IgD-negative memory B cell (primary cell): ENCODE measurements at regions not wholly inside any gene's neighbourhood (a gene's known extent, or its start where the extent isn't known, plus 50 kb on each side); places are given as distances from the start of the nearest gene placed in this dataset.

Experiments
- H3K27ac Mint-ChIP-seq, 3 donors: one replicate each; pipeline ENCODE4 v1.8.0; 2020 to 2022; ENCODE audit warnings: mild to moderate bottlenecking in 3 of 3, mixed read lengths in 3 of 3, moderate library complexity in 1 of 3
- H3K27me3 Mint-ChIP-seq: one replicate; pipeline ENCODE4 v1.8.0; 2021; ENCODE audit warnings: mixed read lengths
- H3K36me3 Mint-ChIP-seq: one replicate; pipeline ENCODE4 v1.8.0; 2020; ENCODE audit warnings: mild to moderate bottlenecking, mixed read lengths
- H3K4me1 Mint-ChIP-seq, 3 donors: one replicate each; pipeline ENCODE4 v1.8.0; 2020 to 2022; ENCODE audit warnings: mixed read lengths in 3 of 3, mild to moderate bottlenecking in 1 of 3
- H3K4me3 Mint-ChIP-seq, 4 donors: one replicate each; pipeline ENCODE4 v1.8.0; 2020 to 2022; ENCODE audit warnings: mild to moderate bottlenecking in 4 of 4, mixed read lengths in 4 of 4, moderate library complexity in 3 of 4
- H3K9me3 Mint-ChIP-seq, 3 donors: one replicate each; pipeline ENCODE4 v1.8.0; 2020 to 2021; ENCODE audit warnings: mixed read lengths in 3 of 3, mild to moderate bottlenecking in 1 of 3

DNA sequence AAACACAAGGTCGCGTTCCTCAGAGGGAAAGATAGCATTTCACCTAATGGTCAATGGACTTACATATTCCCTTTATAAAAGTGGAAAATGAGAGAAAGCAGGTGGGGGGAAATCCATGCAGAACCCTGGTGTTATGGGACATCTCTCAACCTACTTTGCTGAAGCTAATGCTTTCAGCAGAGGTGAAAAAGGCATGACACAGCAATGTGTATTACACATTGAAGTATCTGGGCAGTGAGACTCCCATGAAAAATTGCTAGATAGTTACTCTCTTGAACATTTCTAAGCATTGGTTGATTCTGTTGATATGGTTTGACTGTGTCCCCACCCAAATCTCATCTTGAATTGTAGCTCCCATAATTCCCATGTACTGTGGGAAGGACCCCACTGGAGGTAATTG, 60.0 kb upstream of the PICALM start:
- Mint-ChIP-seq H3K4me3 (no peak overlapping the region), H3K27me3 (no peaks in the 10 kb centered on the region), H3K4me1 (peaks cover 0 to 1% (median 0%) of the 10 kb centered on the region in 3 donors), H3K9me3 (no peaks in the 10 kb centered on the region), H3K27ac (no peak overlapping the region), H3K36me3 (no peaks in the 10 kb centered on the region)

DNA sequence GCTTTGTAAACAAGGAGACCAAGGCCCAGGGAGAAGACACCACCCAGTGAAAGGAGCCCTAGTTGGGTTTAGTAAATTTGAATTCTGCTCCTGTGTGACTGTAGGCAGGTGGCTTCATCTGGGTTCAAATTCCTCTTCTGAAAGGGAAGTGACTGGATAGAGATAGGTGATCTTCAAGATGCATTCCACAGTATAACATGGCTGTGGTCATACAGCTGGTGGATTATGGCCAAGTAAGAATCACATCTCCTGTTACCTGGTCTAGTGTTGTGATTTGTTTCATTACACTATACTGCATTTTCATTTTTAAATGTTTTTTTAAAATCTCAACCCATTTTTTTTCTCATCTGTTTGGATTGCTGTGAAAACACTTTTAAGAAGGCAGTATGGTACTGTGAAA, 58.0 kb upstream of the PICALM start:
- Mint-ChIP-seq H3K27ac (no peak overlapping the region), H3K9me3 (no peaks in the 10 kb centered on the region), H3K27me3 (no peaks in the 10 kb centered on the region), H3K4me1 (peaks cover 0 to 1% (median 0%) of the 10 kb centered on the region in 3 donors), H3K36me3 (no peaks in the 10 kb centered on the region), H3K4me3 (no peak overlapping the region)

DNA sequence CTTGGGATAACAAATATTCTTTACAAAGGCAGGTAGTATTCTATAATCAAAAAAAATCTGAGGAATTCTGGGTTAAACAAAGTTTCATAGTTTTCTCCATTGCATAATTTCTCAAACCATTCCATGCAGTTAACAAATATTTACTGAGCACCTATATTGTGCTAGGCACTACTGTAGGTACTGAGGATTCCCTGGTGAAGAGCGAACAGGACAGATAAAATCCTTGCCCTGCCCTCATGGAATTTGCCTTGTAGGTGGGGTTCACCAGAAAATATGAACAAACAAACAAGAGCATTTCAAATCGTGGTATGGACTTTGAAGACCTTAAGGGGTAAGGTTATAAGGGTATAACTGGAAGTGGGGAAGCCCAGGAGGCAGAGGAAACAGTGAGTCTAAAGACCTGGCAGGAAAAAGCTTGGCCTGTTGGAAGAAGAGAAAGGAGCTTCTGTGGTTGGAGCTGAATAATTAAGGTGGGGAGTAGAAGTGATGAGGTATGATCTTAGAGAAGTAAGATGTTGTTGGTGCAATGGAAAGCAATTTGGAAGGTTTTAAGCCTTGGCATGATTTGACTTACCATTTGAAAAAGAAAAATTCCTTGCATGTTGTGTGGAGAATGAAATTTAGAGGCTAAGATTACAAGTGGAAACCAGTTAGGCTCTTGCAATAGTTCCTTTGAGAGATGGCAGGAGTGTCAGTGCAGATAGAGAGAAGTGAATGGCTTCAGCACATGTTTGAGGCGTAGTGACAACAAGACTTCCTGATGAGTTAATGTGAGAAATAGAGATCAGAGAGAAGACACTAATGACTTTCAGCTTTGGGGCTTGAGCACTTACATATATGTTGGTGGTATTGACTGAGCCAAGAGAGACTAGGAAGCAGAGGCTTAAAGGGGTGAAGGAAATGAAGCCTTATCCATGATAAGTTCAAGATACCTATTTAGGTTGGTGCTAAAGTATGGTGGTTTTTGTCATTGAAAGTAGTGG, 55.7 kb upstream of the PICALM start:
- H3K27me3 Mint-ChIP-seq: no peaks in the 10 kb centered on the region
- no peaks in the 10 kb centered on the region for H3K9me3 Mint-ChIP-seq
- no peak overlapping the region for H3K4me3 Mint-ChIP-seq
- H3K27ac Mint-ChIP-seq: no peak overlapping the region
- H3K36me3 Mint-ChIP-seq: no peaks in the 10 kb centered on the region
- H3K4me1 Mint-ChIP-seq: peaks cover 0 to 1% (median 0%) of the 10 kb centered on the region in 3 donors

DNA sequence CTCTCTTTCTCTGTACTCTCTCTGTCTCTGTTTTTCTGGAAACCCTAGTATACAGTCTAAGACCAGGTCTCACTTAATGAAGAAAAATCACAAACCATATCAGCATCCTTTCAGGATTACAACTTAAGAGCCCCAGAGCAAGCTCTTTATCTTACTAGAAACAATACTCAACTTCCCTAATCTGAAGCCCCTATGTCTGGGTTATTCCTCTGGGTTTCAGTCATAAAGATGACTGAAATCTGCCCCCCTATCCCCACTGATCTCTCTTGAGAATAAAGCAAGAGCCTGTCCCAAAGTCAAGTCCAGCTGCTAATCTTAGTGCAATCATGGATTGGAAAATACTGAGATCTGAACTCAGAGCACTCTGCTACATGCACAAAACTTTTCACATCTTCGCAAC, 53.9 kb upstream of the PICALM start:
- no peaks in the 10 kb centered on the region for H3K4me1 Mint-ChIP-seq
- no peaks in the 10 kb centered on the region for H3K9me3 Mint-ChIP-seq
- no peak overlapping the region for H3K27ac Mint-ChIP-seq
- no peak overlapping the region for H3K4me3 Mint-ChIP-seq
- H3K36me3 Mint-ChIP-seq: no peaks in the 10 kb centered on the region
- H3K27me3 Mint-ChIP-seq: no peaks in the 10 kb centered on the region

DNA sequence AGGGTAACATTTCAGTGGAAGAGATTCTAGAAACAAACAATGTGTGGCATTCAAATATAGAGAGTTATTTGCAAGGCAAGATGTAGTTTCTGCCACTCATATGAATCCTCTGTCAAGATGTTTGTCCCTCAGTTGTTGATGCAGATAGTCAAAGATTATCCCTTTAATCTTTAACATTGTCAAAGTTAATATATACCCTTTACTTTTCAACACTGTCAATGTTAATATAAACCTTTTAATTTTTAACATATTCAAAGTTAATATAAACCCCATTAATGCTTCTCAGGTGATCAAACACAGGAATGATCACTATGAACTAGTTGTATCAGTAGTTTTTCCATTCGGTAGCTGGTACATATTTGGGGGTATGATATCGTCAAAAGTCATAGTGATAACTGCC, 51.9 kb upstream of the PICALM start:
- H3K4me1 Mint-ChIP-seq: peaks cover 11 to 12% (median 12%) of the 10 kb centered on the region in 3 donors
- no peak overlapping the region for H3K27ac Mint-ChIP-seq
- no peaks in the 10 kb centered on the region for H3K9me3 Mint-ChIP-seq
- H3K36me3 Mint-ChIP-seq: no peaks in the 10 kb centered on the region
- no peaks in the 10 kb centered on the region for H3K27me3 Mint-ChIP-seq
- H3K4me3 Mint-ChIP-seq: no peak overlapping the region

DNA sequence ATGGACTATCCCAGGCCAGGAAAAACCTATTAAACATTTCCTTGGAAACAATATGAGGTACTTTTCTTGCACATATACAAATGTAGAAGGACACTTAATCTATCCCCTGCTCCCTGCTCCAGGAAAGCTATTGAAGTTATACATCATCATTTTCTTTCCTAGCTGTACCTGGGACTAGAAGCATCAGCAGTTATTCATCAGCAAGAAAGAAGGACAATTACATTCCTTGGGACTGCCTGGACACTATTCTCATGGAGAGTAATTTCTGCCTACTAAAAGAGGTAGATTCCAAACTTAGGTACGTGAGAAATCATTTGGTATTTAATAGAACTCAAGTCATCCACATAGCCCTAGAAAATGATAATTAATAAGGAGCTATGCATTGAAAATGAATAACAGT, 51.0 kb upstream of the PICALM start:
- H3K27ac Mint-ChIP-seq: no peak overlapping the region
- H3K36me3 Mint-ChIP-seq: no peaks in the 10 kb centered on the region
- H3K4me3 Mint-ChIP-seq: no peak overlapping the region

DNA sequence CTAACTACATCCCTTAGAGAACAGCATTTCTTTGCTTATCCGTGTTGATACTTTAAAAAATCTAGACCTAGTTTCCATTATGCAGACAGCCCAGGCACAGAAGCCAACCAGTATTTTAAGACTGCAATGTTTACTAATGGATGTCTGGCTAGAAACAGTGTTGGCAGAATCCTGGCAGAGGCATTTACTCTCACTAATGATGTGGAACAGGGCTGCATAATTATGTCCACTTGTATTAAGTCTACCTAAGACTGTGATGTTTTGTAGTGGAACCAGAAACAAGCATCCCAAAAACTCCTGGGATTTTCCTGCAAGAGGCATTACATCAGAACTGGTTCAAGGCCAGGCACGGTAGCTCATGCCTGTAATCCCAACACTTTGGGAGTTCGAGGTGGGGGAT, 50.2 kb upstream of the PICALM start:
- H3K27me3 Mint-ChIP-seq: no peaks in the 10 kb centered on the region
- H3K36me3 Mint-ChIP-seq: no peaks in the 10 kb centered on the region
- H3K27ac Mint-ChIP-seq: no peak overlapping the region
- H3K9me3 Mint-ChIP-seq: no peaks in the 10 kb centered on the region
- H3K4me1 Mint-ChIP-seq: peaks cover 11 to 15% (median 12%) of the 10 kb centered on the region in 3 donors
- no peak overlapping the region for H3K4me3 Mint-ChIP-seq

More for the DNA sequence above, 51.0 kb upstream of the PICALM start:
- Mint-ChIP-seq H3K4me1 (peaks cover 11 to 15% (median 12%) of the 10 kb centered on the region in 3 donors), H3K9me3 (no peaks in the 10 kb centered on the region), H3K27me3 (no peaks in the 10 kb centered on the region)
